HG03103 (cell line): ENCODE measurements at regions not wholly inside any gene's neighbourhood (a gene's known extent, or its start where the extent isn't known, plus 50 kb on each side); places are given as distances from the start of the nearest gene placed in this dataset.

Experiments used
- ATAC-seq: cut with Tn5 transposase; IDR thresholded peaks from one replicate; pipeline ENCODE4 v1.9.1; 2021; ENCODE audit warnings: low read depth; ENCODE audit not compliant: unreplicated experiment

- ATAC-seq, result no peak
These were observed 278.8 kb upstream of the GADL1 start for GRCh38 chr3:31173118-31173718.

GRCh38 chr3:31174079-31174478 is 279.6 kb upstream of the GADL1 start:
- ATAC-seq, result no peak

- no peak for ATAC-seq
These were observed 281.6 kb upstream of the GADL1 start for GRCh38 chr3:31176045-31176444.

GRCh38 chr3:31178467-31178866 is 284.0 kb upstream of the GADL1 start:
- no peak for ATAC-seq

- no peak for ATAC-seq
These were observed 285.3 kb upstream of the GADL1 start for GRCh38 chr3:31179768-31180167.

GRCh38 chr3:31180274-31180673 is 285.8 kb upstream of the GADL1 start:
- ATAC-seq, result no peak

- no peak for ATAC-seq
These were observed 287.2 kb upstream of the GADL1 start for GRCh38 chr3:31181661-31182060.

GRCh38 chr3:31182661-31183060 is 288.2 kb upstream of the GADL1 start:
- ATAC-seq, result no peak

GRCh38 chr3:31184261-31185061 is 290.0 kb upstream of the GADL1 start:
- no peak for ATAC-seq

- ATAC-seq, result no peak
These were observed 290.5 kb upstream of the GADL1 start for GRCh38 chr3:31185062-31185357.

GRCh38 chr3:31186041-31186440 is 291.6 kb upstream of the GADL1 start:
- ATAC-seq, result no peak

GRCh38 chr3:31187380-31187779 is 292.9 kb upstream of the GADL1 start:
- ATAC-seq, result no peak

GRCh38 chr3:31188112-31188511 is 293.7 kb upstream of the GADL1 start:
- no peak for ATAC-seq

- no peak for ATAC-seq
These were observed 294.9 kb upstream of the GADL1 start for GRCh38 chr3:31189330-31189729.

GRCh38 chr3:31189971-31190370 is 295.5 kb upstream of the GADL1 start:
- no peak for ATAC-seq

- no peak for ATAC-seq
These were observed 296.9 kb upstream of the GADL1 start for GRCh38 chr3:31191354-31191753.

- ATAC-seq, result no peak
These were observed 299.0 kb upstream of the GADL1 start for GRCh38 chr3:31193429-31193828.

- ATAC-seq, result no peak
These were observed 299.4 kb upstream of the GADL1 start for GRCh38 chr3:31193871-31194270.

- ATAC-seq, result no peak
These were observed 301.8 kb upstream of the GADL1 start for GRCh38 chr3:31196261-31196660.

GRCh38 chr3:31196881-31197364 is 302.5 kb upstream of the GADL1 start:
- ATAC-seq, result no peak

GRCh38 chr3:31197941-31198340 is 303.5 kb upstream of the GADL1 start:
- no peak for ATAC-seq

GRCh38 chr3:31198890-31199289 is 304.4 kb upstream of the GADL1 start:
- no peak for ATAC-seq
